ENCODE measurements at regions not wholly inside any gene's neighbourhood (a gene's known extent, or its start where the extent isn't known, plus 50 kb on each side); places are given as distances from the start of the nearest gene placed in this dataset.
"Not testable (repeated sequence)": the region's sequence is repeated elsewhere in the genome, so short reads cannot be mapped to it uniquely, and the experiment has no call there.

DNA sequence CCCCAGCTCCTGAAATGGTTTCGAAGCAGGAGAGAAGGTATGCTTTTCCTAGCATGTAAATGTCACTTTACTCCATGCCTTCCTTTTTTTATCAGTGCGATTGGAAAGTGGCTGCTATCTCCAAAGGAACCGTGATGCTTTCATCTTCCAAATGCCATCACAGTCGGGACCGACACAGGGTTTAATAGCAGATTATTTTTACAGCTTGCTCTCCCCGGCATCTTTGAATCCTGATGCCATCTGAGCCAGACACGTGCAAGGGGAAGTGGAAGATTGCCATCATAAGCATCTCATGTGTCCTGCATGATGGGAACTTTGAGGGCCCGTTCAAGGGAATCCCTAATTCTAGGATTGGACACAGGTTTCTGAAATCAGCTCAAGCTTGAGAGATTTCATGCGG lies 253.4 kb upstream of the KCNG1 start:
- Histone ChIP-seq H3K9me3 (ENCODE audit: control insufficient read depth, low read length) (peaks cover 3% of the 10 kb centered on the region), H3K4me1 (ENCODE audit: control insufficient read depth in 1 of 2, insufficient read depth in 2 of 2, low read length in 2 of 2) (no peaks in the 10 kb centered on the region), H3K27me3 (ENCODE audit: control insufficient read depth in 1 of 2, insufficient read depth in 2 of 2, low read length in 1 of 2) (no peaks in the 10 kb centered on the region), H3K27ac (ENCODE audit: low read depth in 1 of 2, low read length in 2 of 2) (no peak overlapping the region), H3K36me3 (ENCODE audit: control insufficient read depth in 1 of 2, insufficient read depth in 2 of 2, low read length in 1 of 2) (no peaks in the 10 kb centered on the region), H3K4me3 (ENCODE audit: low read length in 2 of 2) (no peak overlapping the region)
- ATAC-seq (ENCODE audit: low FRiP score), result no peak
- no peak for DNase-seq
- intact Hi-C loops (cut with DNase I), result no loop called here
- WGBS, 2 donors, result 42 to 43% methylated on average over 9 of the region's 9 CpGs

DNA sequence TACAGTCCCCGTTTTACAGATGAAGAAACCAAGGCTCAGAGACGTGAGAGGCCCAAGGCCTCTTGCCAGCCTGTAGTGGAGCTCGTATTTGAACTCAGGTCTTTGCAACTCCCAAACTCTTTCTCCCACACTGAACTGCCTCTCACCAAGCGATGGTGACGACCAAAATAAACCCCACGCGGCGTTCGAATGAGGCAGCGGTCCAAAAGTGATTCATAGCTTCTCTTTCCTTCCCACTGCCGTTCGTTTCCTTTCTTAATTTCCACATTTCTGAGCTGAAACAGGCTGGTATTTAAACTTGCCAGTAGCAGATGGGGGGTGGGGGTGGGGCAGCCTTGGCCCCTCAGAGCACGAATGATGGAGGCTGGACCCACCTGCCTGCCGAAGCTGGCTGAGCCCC lies 252.9 kb upstream of the KCNG1 start:
- no peaks in the 10 kb centered on the region for H3K27me3 ChIP-seq (ENCODE audit: control insufficient read depth in 1 of 2, insufficient read depth in 2 of 2, low read length in 1 of 2)
- no peaks in the 10 kb centered on the region for H3K4me1 ChIP-seq (ENCODE audit: control insufficient read depth in 1 of 2, insufficient read depth in 2 of 2, low read length in 2 of 2)
- 13 to 15% methylated on average over 14 of the region's 14 CpGs for WGBS, 2 donors
- ATAC-seq (ENCODE audit: low FRiP score) (no peak), DNase-seq (no peak)
- no peak overlapping the region for H3K4me3 ChIP-seq (ENCODE audit: low read length in 2 of 2)
- H3K9me3 ChIP-seq (ENCODE audit: control insufficient read depth, low read length), result peaks cover 5% of the 10 kb centered on the region
- H3K27ac ChIP-seq (ENCODE audit: low read depth in 1 of 2, low read length in 2 of 2), result no peak overlapping the region
- intact Hi-C loops (cut with DNase I), result no loop called here
- no peaks in the 10 kb centered on the region for H3K36me3 ChIP-seq (ENCODE audit: control insufficient read depth in 1 of 2, insufficient read depth in 2 of 2, low read length in 1 of 2)

DNA sequence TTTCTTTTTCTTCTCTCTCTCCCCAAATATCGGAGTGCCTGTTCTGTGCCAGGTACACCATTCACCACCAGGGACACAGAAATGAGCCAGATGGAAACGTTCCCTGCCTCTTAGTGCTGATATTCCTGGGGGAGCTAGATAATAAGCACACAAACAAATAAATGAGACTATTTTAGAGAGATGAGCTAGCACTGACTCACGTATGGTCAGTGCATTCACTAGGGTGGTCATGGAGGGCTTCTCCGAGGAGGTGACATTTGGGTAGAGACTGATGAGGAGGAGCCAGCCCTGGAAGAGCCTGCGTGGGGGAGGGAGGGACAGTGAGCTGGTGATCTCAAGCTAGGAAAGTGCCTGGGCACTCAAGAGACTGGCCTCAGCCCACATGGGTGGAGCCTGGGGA lies 252.3 kb upstream of the KCNG1 start:
- H3K27me3 ChIP-seq (ENCODE audit: control insufficient read depth in 1 of 2, insufficient read depth in 2 of 2, low read length in 1 of 2), result no peaks in the 10 kb centered on the region

DNA sequence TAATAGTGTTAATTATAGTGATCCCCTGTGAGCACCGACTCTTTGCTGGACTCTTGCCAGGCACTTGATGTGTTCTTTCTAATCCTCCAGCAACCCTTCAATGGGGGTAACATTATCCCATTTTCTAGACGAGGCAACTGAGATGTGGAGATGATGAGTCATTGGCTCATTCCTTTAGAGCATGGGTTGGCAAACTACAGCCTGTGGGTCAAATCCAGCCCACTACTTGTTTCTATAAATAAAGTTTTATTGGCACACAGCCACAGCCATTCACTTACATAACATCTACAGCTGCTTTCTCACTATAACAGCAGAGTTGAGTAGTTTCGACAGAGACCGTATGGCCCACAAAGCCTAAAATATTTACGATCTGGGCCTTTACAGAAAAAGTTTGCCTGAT lies 249.5 kb upstream of the KCNG1 start:
- WGBS, 2 donors, result 29 to 30% methylated on average over 5 of the region's 5 CpGs
- ATAC-seq (ENCODE audit: low FRiP score), result no peak

More for the DNA sequence above, 252.3 kb upstream of the KCNG1 start:
- Histone ChIP-seq H3K4me3 (ENCODE audit: low read length in 2 of 2) (no peak overlapping the region), H3K36me3 (ENCODE audit: control insufficient read depth in 1 of 2, insufficient read depth in 2 of 2, low read length in 1 of 2) (no peaks in the 10 kb centered on the region), H3K9me3 (ENCODE audit: control insufficient read depth, low read length) (peaks cover 8% of the 10 kb centered on the region), H3K4me1 (ENCODE audit: control insufficient read depth in 1 of 2, insufficient read depth in 2 of 2, low read length in 2 of 2) (no peaks in the 10 kb centered on the region), H3K27ac (ENCODE audit: low read depth in 1 of 2, low read length in 2 of 2) (no peak overlapping the region)
- WGBS, 2 donors, result 39 to 46% methylated on average over 5 of the region's 5 CpGs
- intact Hi-C loops (cut with DNase I), result no loop called here
- DNase-seq, result no peak
- ATAC-seq (ENCODE audit: low FRiP score), result no peak

DNA sequence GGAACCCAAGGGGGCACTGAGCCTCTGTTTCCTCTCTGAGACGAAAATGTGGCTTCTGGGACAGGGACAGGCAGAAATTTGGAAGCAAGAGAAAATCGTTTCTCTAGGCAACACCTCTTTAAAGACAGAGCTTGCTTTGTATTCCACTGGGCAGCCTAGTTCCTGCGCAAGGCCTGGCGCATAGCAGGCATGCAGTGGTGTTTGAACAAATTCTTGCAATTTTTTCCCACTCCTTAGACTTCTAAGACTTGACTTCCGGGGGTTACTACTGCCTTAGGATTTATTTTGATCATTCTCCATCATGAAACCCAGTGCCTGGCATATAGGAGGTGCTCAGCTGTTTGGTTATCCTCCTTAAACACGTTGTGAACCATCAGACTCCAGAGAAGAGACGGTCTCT lies 249.0 kb upstream of the KCNG1 start:
- H3K27ac ChIP-seq (ENCODE audit: low read depth in 1 of 2, low read length in 2 of 2), result no peak overlapping the region
- ATAC-seq (ENCODE audit: low FRiP score) (no peak), DNase-seq (no peak)
- no peaks in the 10 kb centered on the region for H3K27me3 ChIP-seq (ENCODE audit: control insufficient read depth in 1 of 2, insufficient read depth in 2 of 2, low read length in 1 of 2)
- no peaks in the 10 kb centered on the region for H3K36me3 ChIP-seq (ENCODE audit: control insufficient read depth in 1 of 2, insufficient read depth in 2 of 2, low read length in 1 of 2)
- no peaks in the 10 kb centered on the region for H3K4me1 ChIP-seq (ENCODE audit: control insufficient read depth in 1 of 2, insufficient read depth in 2 of 2, low read length in 2 of 2)
- H3K4me3 ChIP-seq (ENCODE audit: low read length in 2 of 2), result no peak overlapping the region
- WGBS, 2 donors, result 73 to 78% methylated on average over 7 of the region's 7 CpGs
- peaks cover 8% of the 10 kb centered on the region for H3K9me3 ChIP-seq (ENCODE audit: control insufficient read depth, low read length)
- intact Hi-C loops (cut with DNase I), result no loop called here

More for the DNA sequence above, 249.5 kb upstream of the KCNG1 start:
- DNase-seq, result no peak
- peaks cover 8% of the 10 kb centered on the region for H3K9me3 ChIP-seq (ENCODE audit: control insufficient read depth, low read length)
- H3K4me1 ChIP-seq (ENCODE audit: control insufficient read depth in 1 of 2, insufficient read depth in 2 of 2, low read length in 2 of 2), result no peaks in the 10 kb centered on the region
- no peak overlapping the region for H3K4me3 ChIP-seq (ENCODE audit: low read length in 2 of 2)
- no peaks in the 10 kb centered on the region for H3K27me3 ChIP-seq (ENCODE audit: control insufficient read depth in 1 of 2, insufficient read depth in 2 of 2, low read length in 1 of 2)
- no peaks in the 10 kb centered on the region for H3K36me3 ChIP-seq (ENCODE audit: control insufficient read depth in 1 of 2, insufficient read depth in 2 of 2, low read length in 1 of 2)
- intact Hi-C loops (cut with DNase I), result no loop called here
- no peak overlapping the region for H3K27ac ChIP-seq (ENCODE audit: low read depth in 1 of 2, low read length in 2 of 2)

DNA sequence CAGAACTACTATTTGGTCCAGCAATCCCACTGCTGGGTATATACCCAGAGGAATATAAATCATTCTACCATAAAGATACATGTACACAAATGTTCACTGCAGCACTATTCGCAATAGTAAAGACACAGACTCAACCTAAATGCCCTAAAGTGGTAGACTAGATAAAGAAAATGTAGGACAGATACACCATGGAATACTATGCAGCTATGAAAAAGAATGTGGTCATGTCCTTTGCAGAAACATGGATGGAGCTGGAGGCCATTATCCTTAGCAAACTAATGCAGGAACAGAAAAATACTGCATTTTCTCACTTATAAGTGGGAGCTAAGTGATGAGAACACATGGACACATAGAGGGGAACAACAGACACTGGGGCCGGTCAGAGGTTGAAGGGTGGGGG lies 248.4 kb upstream of the KCNG1 start:
- H3K27ac ChIP-seq (ENCODE audit: low read depth in 1 of 2, low read length in 2 of 2); DNase-seq; H3K27me3 ChIP-seq (ENCODE audit: control insufficient read depth in 1 of 2, insufficient read depth in 2 of 2, low read length in 1 of 2); ATAC-seq (ENCODE audit: low FRiP score); intact Hi-C loops (cut with DNase I); H3K9me3 ChIP-seq (ENCODE audit: control insufficient read depth, low read length); H3K4me3 ChIP-seq (ENCODE audit: low read length in 2 of 2); H3K4me1 ChIP-seq (ENCODE audit: control insufficient read depth in 1 of 2, insufficient read depth in 2 of 2, low read length in 2 of 2); H3K36me3 ChIP-seq (ENCODE audit: control insufficient read depth in 1 of 2, insufficient read depth in 2 of 2, low read length in 1 of 2): not testable (repeated sequence)
- 90 to 96% methylated on average over 2 of the region's 2 CpGs for WGBS, 2 donors

DNA sequence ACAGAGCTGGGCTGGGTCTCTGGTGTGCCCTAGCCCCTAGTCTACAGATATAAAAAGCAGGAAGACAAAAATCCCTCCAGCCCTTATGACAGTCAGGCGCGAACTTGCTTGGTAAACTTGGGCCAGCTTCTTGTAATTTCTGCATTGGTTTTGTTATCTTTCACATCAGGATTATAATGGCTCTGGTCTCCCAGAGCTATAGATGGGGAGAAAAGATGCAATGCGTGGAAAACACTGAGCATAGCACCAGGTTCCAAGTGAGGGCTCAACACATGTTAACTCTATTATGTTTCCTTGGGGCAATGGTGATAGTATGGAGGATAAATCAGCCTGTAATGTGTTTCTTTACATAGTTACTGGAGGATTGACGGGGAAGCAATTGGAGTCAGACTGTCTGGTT lies 246.8 kb upstream of the KCNG1 start:
- no peak overlapping the region for H3K4me3 ChIP-seq (ENCODE audit: low read length in 2 of 2)
- WGBS, 2 donors, result 69 to 89% methylated on average over 4 of the region's 4 CpGs
- no peak overlapping the region for H3K27ac ChIP-seq (ENCODE audit: low read depth in 1 of 2, low read length in 2 of 2)
- H3K36me3 ChIP-seq (ENCODE audit: control insufficient read depth in 1 of 2, insufficient read depth in 2 of 2, low read length in 1 of 2), result no peaks in the 10 kb centered on the region
- no peaks in the 10 kb centered on the region for H3K27me3 ChIP-seq (ENCODE audit: control insufficient read depth in 1 of 2, insufficient read depth in 2 of 2, low read length in 1 of 2)
- DNase-seq (no peak), ATAC-seq (ENCODE audit: low FRiP score) (no peak)
- H3K4me1 ChIP-seq (ENCODE audit: control insufficient read depth in 1 of 2, insufficient read depth in 2 of 2, low read length in 2 of 2), result no peaks in the 10 kb centered on the region
- intact Hi-C loops (cut with DNase I), result no loop called here
- peaks cover 11% of the 10 kb centered on the region for H3K9me3 ChIP-seq (ENCODE audit: control insufficient read depth, low read length)

DNA sequence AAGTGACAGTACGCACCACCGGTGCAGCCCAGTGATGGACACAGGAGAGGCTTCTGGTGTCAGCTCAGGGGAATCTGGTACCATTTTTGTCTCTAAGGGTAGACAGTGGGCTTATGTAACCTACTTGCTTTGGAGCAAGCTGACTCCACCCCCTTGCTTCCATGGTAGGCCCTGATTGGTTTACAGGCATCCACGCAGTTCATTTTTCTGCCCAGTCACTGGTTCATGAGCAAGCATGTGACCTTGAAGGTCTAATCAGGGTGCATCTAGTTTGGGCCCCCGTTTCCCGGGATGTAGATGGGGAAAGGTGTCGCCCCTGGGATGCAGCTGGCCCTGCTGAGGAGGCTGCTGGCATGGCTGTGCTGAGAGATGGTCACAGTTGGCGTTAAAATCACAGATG lies 244.8 kb upstream of the KCNG1 start:
- Histone ChIP-seq H3K4me3 (ENCODE audit: low read length in 2 of 2) (no peak overlapping the region), H3K27ac (ENCODE audit: low read depth in 1 of 2, low read length in 2 of 2) (no peak overlapping the region), H3K4me1 (ENCODE audit: control insufficient read depth in 1 of 2, insufficient read depth in 2 of 2, low read length in 2 of 2) (no peaks in the 10 kb centered on the region), H3K36me3 (ENCODE audit: control insufficient read depth in 1 of 2, insufficient read depth in 2 of 2, low read length in 1 of 2) (no peaks in the 10 kb centered on the region), H3K27me3 (ENCODE audit: control insufficient read depth in 1 of 2, insufficient read depth in 2 of 2, low read length in 1 of 2) (no peaks in the 10 kb centered on the region), H3K9me3 (ENCODE audit: control insufficient read depth, low read length) (peaks cover 11% of the 10 kb centered on the region)
- ATAC-seq (ENCODE audit: low FRiP score) (no peak), DNase-seq (no peak)
- intact Hi-C loops (cut with DNase I), result no loop called here
- WGBS, 2 donors, result 92 to 94% methylated on average over 7 of the region's 7 CpGs

DNA sequence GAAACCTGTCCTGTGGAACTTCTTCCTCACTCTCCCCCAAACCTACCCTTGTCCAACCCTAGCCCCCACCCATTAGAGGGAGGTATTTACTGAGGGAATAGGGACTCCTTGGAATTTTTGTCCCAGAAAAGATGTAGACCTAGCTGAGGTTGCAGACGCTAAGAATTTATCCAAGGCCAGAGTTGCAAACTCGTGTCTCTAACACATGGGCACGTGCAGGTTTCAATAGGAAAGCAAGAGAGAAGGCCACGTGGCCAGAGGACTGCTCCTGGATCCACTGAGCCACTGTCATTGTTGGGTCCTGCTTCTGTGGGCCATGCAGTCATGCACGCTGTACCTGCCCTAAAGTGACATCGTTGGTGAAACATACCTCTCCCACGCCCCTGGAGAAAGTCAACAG lies 243.4 kb upstream of the KCNG1 start:
- H3K36me3 ChIP-seq (ENCODE audit: control insufficient read depth in 1 of 2, insufficient read depth in 2 of 2, low read length in 1 of 2), result no peaks in the 10 kb centered on the region
- no peaks in the 10 kb centered on the region for H3K27me3 ChIP-seq (ENCODE audit: control insufficient read depth in 1 of 2, insufficient read depth in 2 of 2, low read length in 1 of 2)
- H3K9me3 ChIP-seq (ENCODE audit: control insufficient read depth, low read length), result peaks cover 11% of the 10 kb centered on the region
- ATAC-seq (ENCODE audit: low FRiP score), result no peak
- WGBS, 2 donors, result 79 to 85% methylated on average over 7 of the region's 7 CpGs
- DNase-seq, result no peak
- H3K27ac ChIP-seq (ENCODE audit: low read depth in 1 of 2, low read length in 2 of 2), result no peak overlapping the region
- no peak overlapping the region for H3K4me3 ChIP-seq (ENCODE audit: low read length in 2 of 2)
- intact Hi-C loops (cut with DNase I), result no loop called here
- no peaks in the 10 kb centered on the region for H3K4me1 ChIP-seq (ENCODE audit: control insufficient read depth in 1 of 2, insufficient read depth in 2 of 2, low read length in 2 of 2)

Measured in aorta (tissue), 5 donors.